CD4-positive, alpha-beta T cell treated with Interleukin-15 for 1 hour (primary cell): ENCODE measurements at regions not wholly inside any gene's neighbourhood (a gene's known extent, or its start where the extent isn't known, plus 50 kb on each side); places are given as distances from the start of the nearest gene placed in this dataset.
"Not testable (repeated sequence)": the region's sequence is repeated elsewhere in the genome, so short reads cannot be mapped to it uniquely, and the experiment has no call there.

ENCODE experiments used
- DNase-seq: peaks from one replicate; pipeline ENCODE4 v3.0.0-alpha.2; 2020

- DNase-seq, result no peak
These were observed 935.0 kb downstream of the TRIB2 start for GRCh38 chr2:13651684-13652131.

GRCh38 chr2:13652531-13653313 is 936.0 kb downstream of the TRIB2 start:
- no peak for DNase-seq

GRCh38 chr2:13654416-13654815 is 937.7 kb downstream of the TRIB2 start:
- DNase-seq, result no peak

- no peak for DNase-seq
These were observed 943.5 kb downstream of the TRIB2 start for GRCh38 chr2:13660231-13660630.

GRCh38 chr2:13662055-13662454 is 945.3 kb downstream of the TRIB2 start:
- no peak for DNase-seq

GRCh38 chr2:13666582-13667414 is 950.1 kb downstream of the TRIB2 start:
- DNase-seq, result no peak

GRCh38 chr2:13667415-13667757 is 950.6 kb downstream of the TRIB2 start:
- DNase-seq, result no peak

- no peak for DNase-seq
These were observed 952.9 kb downstream of the TRIB2 start for GRCh38 chr2:13669607-13670006.

- DNase-seq, result not testable (repeated sequence)
These were observed 957.1 kb downstream of the TRIB2 start for GRCh38 chr2:13673821-13674220.

- DNase-seq, result no peak
These were observed 956.2 kb upstream of the LRATD1 start for GRCh38 chr2:13676269-13676668.

- no peak for DNase-seq
These were observed 950.6 kb upstream of the LRATD1 start for GRCh38 chr2:13681936-13682335.

- no peak for DNase-seq
These were observed 949.8 kb upstream of the LRATD1 start for GRCh38 chr2:13682540-13683272.

- no peak for DNase-seq
These were observed 946.3 kb upstream of the LRATD1 start for GRCh38 chr2:13686262-13686661.

GRCh38 chr2:13694673-13695072 is 937.8 kb upstream of the LRATD1 start:
- DNase-seq, result no peak

- no peak for DNase-seq
These were observed 935.9 kb upstream of the LRATD1 start for GRCh38 chr2:13696601-13697000.

- DNase-seq, result no peak
These were observed 933.7 kb upstream of the LRATD1 start for GRCh38 chr2:13698847-13699246.

- DNase-seq, result not testable (repeated sequence)
These were observed 932.6 kb upstream of the LRATD1 start for GRCh38 chr2:13699939-13700338.

GRCh38 chr2:13711154-13711553 is 921.4 kb upstream of the LRATD1 start:
- no peak for DNase-seq

GRCh38 chr2:13714466-13714865 is 918.1 kb upstream of the LRATD1 start:
- DNase-seq, result no peak

- DNase-seq, result no peak
These were observed 906.6 kb upstream of the LRATD1 start for GRCh38 chr2:13725945-13726344.

GRCh38 chr2:13745330-13745729 is 887.2 kb upstream of the LRATD1 start:
- no peak for DNase-seq

- DNase-seq, result no peak
These were observed 880.6 kb upstream of the LRATD1 start for GRCh38 chr2:13751955-13752354.

GRCh38 chr2:13758412-13758811 is 874.1 kb upstream of the LRATD1 start:
- no peak for DNase-seq

GRCh38 chr2:13768274-13768673 is 864.2 kb upstream of the LRATD1 start:
- DNase-seq, result no peak
